SKM-1 (cell line): ENCODE measurements at regions not wholly inside any gene's neighbourhood (a gene's known extent, or its start where the extent isn't known, plus 50 kb on each side); places are given as distances from the start of the nearest gene placed in this dataset.

Experiments used
- DNase-seq: peaks from one replicate; lab custom pipeline; 2025; ENCODE audit not compliant: unreplicated experiment; lab: John Stamatoyannopoulos, UW

GRCh38 chr20:17858450-17859001 lies 110.1 kb downstream of the SNX5 start:
- DNase-seq, result no peak

DNA sequence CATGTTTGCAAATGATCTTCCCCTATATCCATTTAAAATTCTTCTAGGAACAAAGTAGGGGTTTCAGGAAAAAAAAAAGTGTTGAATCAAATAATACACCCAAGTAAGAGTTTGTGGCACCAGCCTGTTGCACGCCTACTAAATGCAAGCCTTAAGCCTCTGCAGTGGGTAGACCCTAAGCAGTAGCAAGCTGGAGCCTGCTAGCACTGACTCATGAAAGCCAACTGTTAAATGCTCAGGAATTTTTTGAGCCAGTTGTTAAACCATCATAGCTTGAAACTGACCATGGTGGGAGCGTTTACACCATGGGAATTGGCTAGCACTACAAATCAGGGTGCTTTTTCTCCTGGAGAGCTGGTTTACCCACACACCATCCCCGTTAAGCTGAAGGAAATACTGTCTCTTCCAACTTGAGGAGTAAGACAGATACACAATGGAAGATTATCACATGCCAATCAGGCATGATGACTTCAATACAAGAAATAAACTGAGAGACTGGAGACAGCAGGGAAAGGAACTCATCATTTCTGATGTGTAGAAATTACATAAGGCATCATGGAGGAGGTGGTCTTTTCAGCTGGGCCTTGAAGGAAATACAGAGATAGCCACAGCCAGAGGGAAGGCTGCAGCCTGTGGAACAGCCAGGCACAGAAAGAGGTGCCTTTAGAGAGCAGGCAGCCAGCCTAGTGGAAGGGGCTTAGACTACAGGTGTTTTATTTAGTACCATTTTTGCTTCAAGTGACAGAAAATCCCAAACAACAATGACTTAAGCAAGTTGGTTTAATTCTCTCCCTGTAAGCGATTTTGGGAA lies 110.8 kb downstream of the SNX5 start:
- DNase-seq, result no peak

DNA sequence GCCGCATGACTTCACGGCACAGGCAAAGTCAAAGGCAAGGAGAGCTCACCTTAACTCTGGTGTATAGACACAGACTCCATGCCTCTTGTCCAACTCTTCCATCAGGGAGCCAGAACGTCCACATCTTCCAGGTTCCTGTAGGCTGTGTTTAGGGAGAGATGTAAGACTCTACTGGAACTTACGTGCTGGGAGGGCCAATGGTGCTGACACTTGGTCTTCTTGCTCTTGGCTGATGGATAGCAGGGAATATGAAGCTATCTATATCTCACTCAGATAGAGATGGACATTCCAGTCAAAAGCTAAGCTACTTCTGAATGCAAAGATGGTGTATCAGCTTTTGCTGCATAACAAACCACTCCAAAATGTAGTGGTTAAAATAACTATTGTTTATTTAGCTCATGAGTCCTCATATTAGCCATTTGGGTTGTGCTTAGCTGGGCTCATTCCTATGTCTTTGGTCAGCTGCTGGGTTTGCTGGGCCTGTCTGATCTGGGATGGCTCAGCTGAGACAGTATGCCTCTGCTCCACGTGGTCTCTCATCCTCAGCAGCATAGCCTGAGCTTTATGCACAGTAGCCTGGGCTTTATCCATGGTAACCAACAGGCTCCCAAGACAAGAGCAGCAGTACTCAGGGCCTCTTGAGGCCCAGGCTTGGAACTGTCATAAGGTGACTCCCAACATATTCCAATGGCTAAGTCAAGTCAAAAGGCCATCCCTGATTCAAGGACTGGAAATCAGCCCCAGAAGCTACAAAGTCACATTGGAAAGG lies 111.6 kb downstream of the SNX5 start:
- no peak for DNase-seq

DNA sequence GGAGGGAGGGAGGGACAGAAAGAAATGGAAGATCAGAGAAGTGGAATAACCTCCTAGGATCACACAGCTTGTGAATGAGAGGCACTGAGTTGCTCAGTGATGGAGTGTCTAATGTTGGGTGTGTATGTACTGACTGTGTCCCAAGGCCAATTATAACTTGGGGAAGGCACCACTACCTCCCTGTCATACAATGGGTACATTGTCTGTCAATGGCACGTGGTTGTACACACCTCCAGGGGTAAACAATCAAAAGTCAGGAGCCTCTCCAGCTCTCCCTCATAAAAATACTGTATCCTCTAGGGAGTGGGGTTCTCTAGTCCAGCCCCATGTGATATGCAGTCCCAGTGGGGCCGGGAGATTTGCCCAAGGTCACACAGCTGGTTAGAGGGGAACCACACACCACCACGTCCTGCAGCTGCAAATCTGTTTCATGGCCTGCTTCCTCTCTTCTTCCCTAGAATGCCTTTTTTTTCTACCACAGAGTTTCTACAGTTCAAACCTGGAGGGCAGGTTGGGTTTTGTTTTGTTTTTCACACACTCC lies 112.5 kb downstream of the SNX5 start:
- DNase-seq, result no peak

- DNase-seq, result no peak
These were observed 114.2 kb downstream of the SNX5 start for GRCh38 chr20:17854307-17854903.

DNA sequence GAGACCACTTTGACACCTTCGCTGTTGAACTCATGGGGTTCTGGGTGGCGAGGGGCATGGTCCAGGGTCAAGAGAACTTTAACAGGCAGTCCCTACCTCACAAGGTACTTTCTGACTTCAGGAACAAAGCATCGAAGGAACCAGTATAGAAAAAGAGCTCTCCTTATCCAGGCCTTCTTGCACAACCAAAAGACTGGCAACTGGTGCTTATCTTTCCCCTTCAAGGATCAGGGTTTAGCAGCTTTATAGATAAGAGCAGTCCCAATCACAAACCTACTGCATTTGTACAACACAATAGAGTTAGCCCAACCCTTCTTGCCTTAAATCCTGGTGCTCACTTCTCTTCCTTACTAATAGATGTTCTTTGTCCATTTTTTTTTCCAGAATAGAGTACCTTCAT lies 116.3 kb downstream of the SNX5 start:
- no peak for DNase-seq

DNA sequence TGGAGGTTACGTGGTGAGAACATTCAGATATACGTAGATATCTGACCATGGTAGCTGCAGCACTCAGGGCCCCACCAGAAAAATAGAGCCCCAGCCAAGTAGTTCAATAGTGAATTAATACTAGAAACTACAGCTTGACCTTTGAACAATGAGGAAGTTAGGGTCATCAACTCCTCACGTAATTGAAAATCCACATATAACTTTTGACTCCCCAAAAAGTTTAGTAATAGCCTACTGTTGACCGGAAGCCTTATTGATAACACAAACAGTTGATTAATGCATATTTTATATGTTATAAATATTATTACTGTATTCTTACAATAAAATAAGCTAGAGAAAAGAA lies 117.9 kb downstream of the SNX5 start:
- no peak for DNase-seq

DNA sequence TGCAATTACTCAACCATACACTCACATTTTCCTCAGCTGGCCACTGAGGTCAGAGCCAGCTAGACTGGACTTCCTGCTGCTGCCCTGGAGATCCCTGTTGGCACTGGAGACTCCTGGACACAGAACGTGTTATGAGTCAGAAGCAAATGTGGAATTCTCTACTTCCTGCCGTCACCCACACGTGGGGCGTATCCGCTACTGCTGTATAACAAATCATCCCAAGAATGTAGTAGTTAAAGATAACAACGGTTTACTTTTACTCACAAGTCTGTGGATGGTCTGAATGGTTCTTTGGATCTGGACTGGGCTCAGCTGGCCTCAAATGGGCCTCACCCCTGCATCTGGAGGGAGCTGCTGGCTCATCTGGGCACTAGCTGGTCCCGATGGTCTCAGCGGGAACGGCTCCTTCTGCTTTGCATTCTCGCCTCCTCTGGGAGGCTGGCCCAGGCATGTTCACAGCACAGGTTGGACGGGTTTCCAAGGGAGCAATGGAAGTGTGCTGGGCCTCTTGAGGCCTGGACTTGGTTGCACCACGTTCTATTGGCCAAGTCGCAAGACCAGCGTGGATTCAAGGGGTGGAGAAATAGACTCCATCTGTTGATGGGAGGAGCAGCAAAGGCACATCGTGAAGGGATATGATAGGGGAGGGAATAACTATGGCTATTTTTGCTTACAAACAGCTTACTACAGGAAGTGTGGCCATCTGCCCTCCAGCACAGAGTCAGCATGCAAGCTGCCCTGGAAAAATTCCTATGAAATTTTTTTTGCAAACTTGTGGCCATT lies 118.5 kb downstream of the SNX5 start:
- DNase-seq, result no peak

GRCh38 chr20:17849138-17849900 lies 119.3 kb downstream of the SNX5 start:
- DNase-seq, result no peak

GRCh38 chr20:17848249-17849048 lies 120.1 kb downstream of the SNX5 start:
- DNase-seq, result no peak

DNA sequence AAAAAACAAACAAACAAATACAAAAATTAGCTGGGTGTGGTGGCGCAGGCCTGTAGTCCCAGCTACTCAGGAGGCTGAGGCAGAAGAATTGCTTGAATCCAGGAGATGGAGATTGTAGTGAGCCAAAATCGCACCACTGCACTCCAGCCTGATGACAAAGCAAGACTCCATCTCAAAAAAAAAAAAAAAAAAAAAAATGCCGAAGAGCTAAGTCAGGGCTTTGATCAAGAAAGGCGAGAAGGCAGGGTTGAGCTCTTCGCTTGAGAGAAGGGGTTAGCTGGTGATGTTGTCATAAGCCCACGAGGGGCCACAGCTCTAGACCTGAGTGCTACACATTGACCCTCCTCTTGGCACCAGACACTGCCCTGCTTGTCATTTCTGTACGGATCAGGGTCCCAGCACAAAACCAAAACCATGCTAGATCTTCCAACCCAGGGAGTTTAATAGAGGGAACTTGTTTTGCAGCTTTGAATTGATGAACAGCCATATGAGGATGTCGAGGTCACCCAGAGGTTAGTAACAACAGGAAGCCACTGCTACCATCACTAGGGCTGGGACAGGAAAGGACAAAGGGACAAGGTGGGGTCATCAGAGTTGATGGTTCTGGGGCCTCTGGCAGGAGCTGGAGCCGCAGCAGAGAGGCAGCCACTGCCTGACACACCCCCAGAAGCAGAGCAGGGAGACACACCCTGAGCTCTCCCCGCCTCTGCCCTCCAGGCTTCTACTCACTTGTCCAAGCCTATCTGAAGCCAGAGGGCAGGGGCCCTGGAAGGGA lies 122.7 kb downstream of the SNX5 start:
- no peak for DNase-seq

- no peak for DNase-seq
These were observed 123.9 kb downstream of the SNX5 start for GRCh38 chr20:17844549-17845298.

DNA sequence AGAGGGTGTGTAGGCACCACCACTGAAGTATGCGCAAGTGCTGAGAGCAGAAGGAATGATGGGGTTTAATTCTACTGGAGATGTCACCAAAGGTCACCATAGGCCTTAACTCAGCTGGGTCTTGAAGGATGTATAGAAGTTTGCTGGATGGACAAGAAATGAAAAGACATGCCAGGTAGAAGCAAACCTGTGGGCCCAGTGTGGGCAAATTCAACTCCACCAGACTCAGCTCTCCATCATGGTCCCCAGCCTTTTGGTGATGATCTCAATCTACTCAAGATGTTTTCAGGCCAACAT lies 124.5 kb downstream of the SNX5 start:
- DNase-seq, result no peak

GRCh38 chr20:17843246-17844132 lies 125.1 kb downstream of the SNX5 start:
- no peak for DNase-seq

GRCh38 chr20:17841751-17842215 lies 126.8 kb downstream of the SNX5 start:
- DNase-seq, result no peak

GRCh38 chr20:17840423-17840822 lies 128.2 kb downstream of the SNX5 start:
- DNase-seq, result no peak

DNA sequence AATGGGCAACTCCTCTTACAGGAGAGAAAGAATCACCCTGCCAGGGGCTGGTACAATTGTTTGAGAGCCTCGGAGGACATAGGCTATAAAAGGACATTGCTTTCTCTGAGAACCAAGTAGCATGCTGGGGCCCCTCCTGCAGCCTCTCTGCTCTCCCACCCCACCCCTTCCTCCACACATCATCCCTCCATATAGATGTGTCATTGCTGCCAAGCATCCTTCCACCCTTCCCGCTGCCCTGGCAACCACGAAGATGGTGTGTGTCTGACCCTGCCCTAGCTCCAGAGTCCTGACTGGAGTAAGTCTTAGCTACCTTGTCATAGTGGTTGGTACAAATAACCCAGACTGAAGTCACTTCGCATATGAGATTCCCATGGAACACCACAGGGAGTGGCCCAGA lies 129.7 kb downstream of the SNX5 start:
- no peak for DNase-seq
